Cardiac muscle cell (in vitro differentiated cells and primary cell): ENCODE measurements at regions not wholly inside any gene's neighbourhood (a gene's known extent, or its start where the extent isn't known, plus 50 kb on each side); places are given as distances from the start of the nearest gene placed in this dataset.

Experiments
- DNase-seq, 2 donors: peaks; one replicate each; pipeline versions ENCODE4 v3.0.0 to v3.0.0-alpha.2; 2010 to 2017; ENCODE audit warnings: low read depth in 1 of 2, low spot score in 1 of 2
- H3K27ac ChIP-seq: fragments of 200-600 bp; sonication (generic); 2 replicates; pipeline ENCODE4 v1.5.1; 2016
- H3K27me3 ChIP-seq: fragments of 200-600 bp; sonication (generic); 2 replicates; pipeline ENCODE4 v1.6.0; 2016; ENCODE audit warnings: control low read depth
- H3K36me3 ChIP-seq: fragments of 200-600 bp; sonication (generic); 2 replicates; pipeline ENCODE4 v1.5.1; 2016; ENCODE audit warnings: control low read depth
- H3K4me1 ChIP-seq: fragments of 200-600 bp; sonication (generic); 2 replicates; pipeline ENCODE4 v1.8.1; 2017; ENCODE audit warnings: low read depth, mild to moderate bottlenecking, mixed run types
- H3K4me3 ChIP-seq: fragments of 200-600 bp; sonication (generic); 2 replicates; pipeline ENCODE4 v1.5.1; 2016; ENCODE audit warnings: mild to moderate bottlenecking
- H3K9me3 ChIP-seq: fragments of 200-600 bp; sonication (generic); 2 replicates; pipeline ENCODE4 v1.5.1; 2017; ENCODE audit warnings: low read depth, mild to moderate bottlenecking, control low read depth
- CTCF ChIP-seq: IDR thresholded peaks from 2 replicates; pipeline ENCODE4 v1.5.1; 2012; ENCODE audit warnings: low read depth, mild to moderate bottlenecking, low read length

DNA sequence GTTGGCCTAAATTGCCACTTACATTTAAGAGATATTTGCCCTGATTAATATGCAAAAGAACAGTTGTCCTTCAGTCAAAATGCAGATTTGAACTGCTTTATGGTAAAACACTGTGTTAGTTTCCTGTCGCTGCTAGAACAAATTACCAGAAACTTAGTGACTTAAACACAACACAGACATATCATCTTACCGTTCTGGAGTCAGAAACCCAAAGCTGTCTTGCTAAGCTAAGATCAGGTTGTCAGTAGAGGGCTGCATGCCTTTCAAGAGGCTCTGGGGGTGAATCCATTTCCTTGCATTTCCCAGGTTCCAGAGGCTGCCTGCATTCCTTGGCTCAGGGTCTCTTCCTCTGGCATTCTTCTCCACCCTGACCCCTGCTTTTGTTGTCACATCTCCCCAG lies 149.5 kb downstream of the FAM161A start:
- TF ChIP-seq CTCF = no peak
- peaks cover 7% of the 10 kb centered on the region for H3K4me1 ChIP-seq
- DNase-seq = no peak
- H3K9me3 ChIP-seq = no peaks in the 10 kb centered on the region
- H3K27me3 ChIP-seq = no peaks in the 10 kb centered on the region
- no peak overlapping the region for H3K4me3 ChIP-seq
- H3K27ac ChIP-seq = no peak overlapping the region
- no peaks in the 10 kb centered on the region for H3K36me3 ChIP-seq

DNA sequence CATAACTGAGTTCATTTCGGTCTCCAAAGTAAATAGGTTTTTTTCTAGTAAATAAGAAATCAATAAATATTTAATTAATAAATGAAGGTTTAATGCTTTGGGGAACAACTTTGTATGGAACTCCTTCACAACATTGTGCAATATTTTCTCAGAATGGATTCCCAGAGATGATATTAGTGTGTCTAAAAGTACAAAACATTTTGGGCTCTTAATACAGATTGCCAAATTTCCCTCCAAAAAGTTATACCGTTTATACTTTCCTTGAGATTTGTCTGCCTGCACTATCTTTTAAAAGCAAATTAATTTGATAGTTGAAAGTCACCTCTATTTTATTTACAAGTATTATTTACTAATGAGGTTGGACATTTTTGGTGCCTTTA lies 151.8 kb downstream of the FAM161A start:
- Histone ChIP-seq H3K4me1 (no peaks in the 10 kb centered on the region), H3K27ac (no peak overlapping the region), H3K36me3 (no peaks in the 10 kb centered on the region), H3K9me3 (no peaks in the 10 kb centered on the region), H3K4me3 (no peak overlapping the region), H3K27me3 (no peaks in the 10 kb centered on the region)
- DNase-seq = no peak
- TF ChIP-seq CTCF = no peak

- H3K4me1 ChIP-seq = no peaks in the 10 kb centered on the region
- no peak overlapping the region for H3K4me3 ChIP-seq
- H3K9me3 ChIP-seq = no peaks in the 10 kb centered on the region
- H3K27ac ChIP-seq = no peak overlapping the region
- H3K36me3 ChIP-seq = no peaks in the 10 kb centered on the region
- H3K27me3 ChIP-seq = no peaks in the 10 kb centered on the region
- TF ChIP-seq CTCF = no peak
- no peak for DNase-seq
Observed at GRCh38 chr2:61700464-61700863, 153.4 kb downstream of the FAM161A start.

GRCh38 chr2:61694312-61695274 lies 156.4 kb upstream of the XPO1 start:
- peak; percentile 93 to 95 for DNase-seq
- peak; percentile 50 for TF ChIP-seq CTCF
- H3K36me3 ChIP-seq = no peaks in the 10 kb centered on the region
- no peak overlapping the region for H3K27ac ChIP-seq
- H3K4me1 ChIP-seq = no peaks in the 10 kb centered on the region
- no peaks in the 10 kb centered on the region for H3K9me3 ChIP-seq
- no peaks in the 10 kb centered on the region for H3K27me3 ChIP-seq
- peak overlapping the region; percentile 67 for H3K4me3 ChIP-seq

DNA sequence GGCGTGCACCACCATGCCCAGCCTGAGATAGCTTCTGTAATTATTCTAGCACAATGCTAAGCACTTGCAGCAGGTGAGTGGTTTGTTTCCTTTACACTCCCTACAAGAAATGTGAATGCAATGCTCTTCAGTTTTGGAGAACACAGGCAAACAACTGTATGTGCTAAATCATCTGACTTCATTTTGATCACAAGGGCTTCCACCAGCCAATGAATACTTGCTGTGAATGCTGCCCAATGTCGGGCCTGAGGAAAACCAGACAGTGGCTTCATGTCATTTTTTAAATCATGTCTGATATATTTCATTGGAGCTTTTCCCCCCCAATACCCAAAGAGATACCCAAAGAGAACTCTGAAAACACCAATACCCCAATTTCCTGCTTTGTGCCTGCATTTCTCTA lies 155.6 kb upstream of the XPO1 start:
- no peak for TF ChIP-seq CTCF
- Histone ChIP-seq H3K27me3 (no peaks in the 10 kb centered on the region), H3K36me3 (no peaks in the 10 kb centered on the region), H3K4me1 (no peaks in the 10 kb centered on the region), H3K4me3 (no peak overlapping the region), H3K9me3 (no peaks in the 10 kb centered on the region), H3K27ac (no peak overlapping the region)
- no peak for DNase-seq
